SK-N-MC (cell line): ENCODE measurements at regions not wholly inside any gene's neighbourhood (a gene's known extent, or its start where the extent isn't known, plus 50 kb on each side); places are given as distances from the start of the nearest gene placed in this dataset.
A peak's percentile ranks its signal among the peaks of the same experiment; 100 is the strongest.

Experiments
- DNase-seq: peaks from one replicate; pipeline ENCODE4 v3.0.0-alpha.2; 2011; ENCODE audit warnings: low read depth, low spot score
- H3K27ac ChIP-seq: fragments of 200-600 bp; sonication (generic); 2 replicates; pipeline ENCODE4 v1.5.1; 2016; ENCODE audit warnings: mixed run types
- H3K36me3 ChIP-seq: fragments of 200-600 bp; sonication (generic); 2 replicates; pipeline ENCODE4 v1.6.1; 2017; ENCODE audit warnings: antibody characterized with exemption, low read length, mixed read lengths; ENCODE audit not compliant: insufficient read depth
- H3K4me3 ChIP-seq: fragments of 200-600 bp; sonication (generic); 2 replicates; pipeline ENCODE4 v1.5.1; 2016
- H3K9ac ChIP-seq: fragments of 200-600 bp; sonication (generic); 2 replicates; pipeline ENCODE4 v1.8.0; 2017; ENCODE audit warnings: mixed run types, mixed read lengths; ENCODE audit not compliant: insufficient read length
- H3K9me3 ChIP-seq: fragments of 200-600 bp; sonication (generic); 2 replicates; pipeline ENCODE4 v1.6.1; 2017; ENCODE audit warnings: low read depth, mild to moderate bottlenecking, antibody characterized with exemption, low read length, moderate library complexity, mixed read lengths
- EZH2 ChIP-seq: fragments of 200-600 bp; sonication (generic); IDR thresholded peaks from one replicate; pipeline ENCODE4 v1.6.1; 2017; ENCODE audit warnings: antibody characterized with exemption
- FOXP2 ChIP-seq: optimal IDR thresholded peaks from 2 replicates; pipeline ENCODE3; 2011; ENCODE audit warnings: mild to moderate bottlenecking, moderate library complexity; ENCODE audit not compliant: insufficient read depth; ENCODE audit errors: extremely low read length, control extremely low read depth
- POLR2AphosphoS5 ChIP-seq: IDR thresholded peaks from 2 replicates; pipeline ENCODE4 v1.6.1; 2012; ENCODE audit warnings: mild to moderate bottlenecking, low read depth, low read length, borderline replicate concordance

DNA sequence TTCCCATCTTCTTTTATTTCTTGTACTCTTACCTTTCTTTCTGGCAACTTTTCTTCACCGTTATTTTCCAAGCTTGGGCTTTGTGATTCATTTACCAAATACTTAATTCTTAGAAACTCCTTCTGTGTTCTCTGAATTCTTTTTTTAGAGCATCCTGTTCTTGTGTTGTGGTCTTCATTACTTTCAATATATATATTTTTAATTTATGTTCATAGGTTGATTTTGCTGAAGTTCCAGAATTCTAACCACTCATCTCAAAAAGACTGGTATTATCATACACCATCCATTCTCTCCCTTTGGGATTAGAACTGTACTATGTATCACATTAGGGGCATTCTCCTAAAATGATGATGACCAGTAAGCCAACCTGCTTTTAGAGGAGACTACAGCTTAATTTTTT lies 362.3 kb upstream of the CBLB start:
- Histone ChIP-seq H3K9ac (no peak overlapping the region), H3K9me3 (no peaks in the 10 kb centered on the region), H3K4me3 (no peak overlapping the region), H3K27ac (no peak overlapping the region), H3K36me3 (no peaks in the 10 kb centered on the region)
- no peak for TF ChIP-seq EZH2
- no peak for TF ChIP-seq POLR2AphosphoS5
- TF ChIP-seq FOXP2 = no peak
- DNase-seq = no peak

DNA sequence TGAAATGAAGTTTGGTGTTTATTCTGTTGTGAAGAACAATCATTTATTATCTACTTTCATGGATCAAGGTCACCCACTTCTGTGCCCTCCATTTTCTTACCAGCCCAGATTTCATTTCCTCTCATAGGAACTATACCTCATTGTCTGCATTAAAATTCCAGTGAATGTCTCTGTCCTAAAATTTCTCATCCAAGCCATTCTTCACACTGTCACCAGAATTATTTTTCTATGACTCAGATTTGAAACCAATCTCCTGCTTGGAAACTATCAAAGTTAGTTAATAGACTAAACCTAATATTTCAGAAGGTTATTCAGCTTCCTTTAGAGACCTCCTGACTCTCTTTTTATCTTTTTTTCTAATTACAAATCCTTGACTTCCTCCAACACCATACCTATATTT lies 364.1 kb upstream of the CBLB start:
- H3K9me3 ChIP-seq = peaks cover 2% of the 10 kb centered on the region; the same call in 1 of the 2 replicates
- H3K36me3 ChIP-seq = no peaks in the 10 kb centered on the region
- H3K9ac ChIP-seq = no peak overlapping the region
- no peak overlapping the region for H3K27ac ChIP-seq
- H3K4me3 ChIP-seq = no peak overlapping the region
- TF ChIP-seq EZH2 (no peak), FOXP2 (no peak), POLR2AphosphoS5 (no peak)
- DNase-seq = no peak

GRCh38 chr3:106239195-106239697 lies 370.4 kb upstream of the CBLB start:
- no peak overlapping the region for H3K9ac ChIP-seq
- H3K9me3 ChIP-seq = peaks cover 2% of the 10 kb centered on the region; the same call in 1 of the 2 replicates
- no peak overlapping the region for H3K4me3 ChIP-seq
- H3K36me3 ChIP-seq = no peaks in the 10 kb centered on the region
- DNase-seq = no peak
- TF ChIP-seq POLR2AphosphoS5 = no peak
- TF ChIP-seq FOXP2 = no peak
- no peak overlapping the region for H3K27ac ChIP-seq

- TF ChIP-seq FOXP2 (no peak), POLR2AphosphoS5 (no peak), EZH2 (no peak)
- Histone ChIP-seq H3K9me3 (peaks cover 2% of the 10 kb centered on the region; the same call in 1 of the 2 replicates), H3K4me3 (no peak overlapping the region), H3K27ac (no peak overlapping the region), H3K9ac (no peak overlapping the region), H3K36me3 (no peaks in the 10 kb centered on the region)
- no peak for DNase-seq
Measured at GRCh38 chr3:106241593-106241992, 372.8 kb upstream of the CBLB start.

- H3K27ac ChIP-seq = no peak overlapping the region
- no peak for DNase-seq
Measured at GRCh38 chr3:106242781-106243180, 374.0 kb upstream of the CBLB start.

GRCh38 chr3:106245400-106245799 lies 376.6 kb upstream of the CBLB start:
- no peaks in the 10 kb centered on the region for H3K36me3 ChIP-seq
- no peak for DNase-seq
- no peaks in the 10 kb centered on the region for H3K9me3 ChIP-seq
- H3K27ac ChIP-seq = no peak overlapping the region
- H3K4me3 ChIP-seq = no peak overlapping the region
- TF ChIP-seq POLR2AphosphoS5 (no peak), EZH2 (no peak), FOXP2 (no peak)
- no peak overlapping the region for H3K9ac ChIP-seq

More at GRCh38 chr3:106242781-106243180, 374.0 kb upstream of the CBLB start:
- Histone ChIP-seq H3K4me3 (no peak overlapping the region), H3K36me3 (no peaks in the 10 kb centered on the region), H3K9ac (no peak overlapping the region), H3K9me3 (no peaks in the 10 kb centered on the region)
- TF ChIP-seq FOXP2 = no peak
- no peak for TF ChIP-seq POLR2AphosphoS5
- no peak for TF ChIP-seq EZH2

DNA sequence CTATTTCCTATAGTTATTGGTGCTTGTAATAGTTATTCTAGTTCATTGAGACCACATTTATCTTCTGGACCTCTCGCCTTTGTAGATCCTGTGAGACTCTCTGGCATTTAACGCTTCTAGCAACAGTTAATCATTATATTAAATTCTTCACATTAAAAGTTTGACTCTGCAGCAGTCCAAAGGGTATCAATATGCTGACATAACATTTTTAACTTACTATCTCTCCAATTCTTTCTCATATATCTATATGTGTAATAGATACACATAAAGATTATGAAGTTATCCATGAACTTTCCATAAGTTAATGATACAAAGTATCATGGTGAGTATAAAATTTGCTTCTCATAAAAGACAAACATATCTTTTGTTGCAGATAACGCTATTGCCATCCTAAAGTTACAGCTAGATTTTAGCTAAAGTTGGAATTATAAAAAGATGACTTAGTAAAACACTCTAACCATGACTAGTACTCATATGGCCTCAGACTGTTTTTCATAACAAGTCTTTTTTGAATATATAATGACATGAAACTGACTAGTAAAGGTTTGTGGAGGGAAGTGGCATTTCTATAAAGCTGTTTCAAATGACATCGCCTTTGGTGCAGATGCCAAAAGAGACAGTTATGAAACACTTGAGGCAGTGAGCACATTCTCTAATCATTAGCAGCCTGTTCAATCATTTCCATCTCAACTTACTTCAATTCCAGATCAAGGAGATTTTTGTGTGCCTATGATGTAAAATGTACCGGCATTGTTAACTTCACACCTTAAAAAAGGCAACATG lies 379.3 kb upstream of the CBLB start:
- no peak for DNase-seq
- H3K27ac ChIP-seq = no peak overlapping the region

GRCh38 chr3:106249159-106249558 lies 380.3 kb upstream of the CBLB start:
- peaks cover 2% of the 10 kb centered on the region; the same call in 1 of the 2 replicates for H3K9me3 ChIP-seq

More for the DNA sequence above, 379.3 kb upstream of the CBLB start:
- H3K9ac ChIP-seq = no peak overlapping the region
- no peak for TF ChIP-seq FOXP2
- no peak for TF ChIP-seq EZH2
- TF ChIP-seq POLR2AphosphoS5 = no peak
- H3K9me3 ChIP-seq = no peaks in the 10 kb centered on the region
- H3K36me3 ChIP-seq = no peaks in the 10 kb centered on the region
- H3K4me3 ChIP-seq = no peak overlapping the region

DNA sequence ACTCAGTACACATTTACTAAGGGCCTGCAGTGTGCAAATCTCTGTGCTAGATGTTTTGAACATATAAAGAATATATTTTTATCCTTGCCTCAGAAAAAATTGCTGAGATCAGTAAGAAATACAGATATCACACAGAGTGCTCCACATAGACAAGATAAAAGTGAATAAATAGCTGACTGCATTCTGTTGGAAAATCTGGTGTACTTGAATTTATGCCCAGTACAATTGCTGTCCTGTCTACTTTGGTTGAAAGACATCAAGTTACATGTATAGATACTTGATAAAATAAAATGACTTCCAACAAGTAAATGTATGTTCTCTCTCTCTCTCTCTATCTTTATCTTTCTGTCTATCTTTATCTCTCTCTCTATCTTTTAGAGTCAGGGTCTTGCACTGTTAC lies 381.2 kb upstream of the CBLB start:
- Histone ChIP-seq H3K36me3 (no peaks in the 10 kb centered on the region), H3K9me3 (peaks cover 2% of the 10 kb centered on the region; the same call in 1 of the 2 replicates), H3K9ac (no peak overlapping the region), H3K27ac (no peak overlapping the region), H3K4me3 (no peak overlapping the region)
- no peak for DNase-seq
- TF ChIP-seq POLR2AphosphoS5 = no peak
- TF ChIP-seq EZH2 = no peak
- TF ChIP-seq FOXP2 = no peak

More at GRCh38 chr3:106249159-106249558, 380.3 kb upstream of the CBLB start:
- DNase-seq = peak; percentile 39
- H3K36me3 ChIP-seq = no peaks in the 10 kb centered on the region
- TF ChIP-seq FOXP2 = no peak
- no peak for TF ChIP-seq POLR2AphosphoS5
- no peak for TF ChIP-seq EZH2
- H3K9ac ChIP-seq = no peak overlapping the region
- no peak overlapping the region for H3K4me3 ChIP-seq
- H3K27ac ChIP-seq = no peak overlapping the region
